Kidney epithelial cell (primary cell): ENCODE measurements at regions not wholly inside any gene's neighbourhood (a gene's known extent, or its start where the extent isn't known, plus 50 kb on each side); places are given as distances from the start of the nearest gene placed in this dataset.
"Not testable (repeated sequence)": the region's sequence is repeated elsewhere in the genome, so short reads cannot be mapped to it uniquely, and the experiment has no call there.

Source experiments
- DNase-seq: peaks from one replicate; pipeline ENCODE4 v3.0.0-alpha.2; 2010; ENCODE audit warnings: low read depth
- H3K27me3 ChIP-seq: 2 replicates; pipeline ENCODE4 v1.6.0; 2011; ENCODE audit warnings: low read length; ENCODE audit not compliant: control insufficient read depth, insufficient read depth
- H3K36me3 ChIP-seq: 2 replicates; pipeline ENCODE4 v1.5.1; 2011; ENCODE audit warnings: low read length; ENCODE audit not compliant: control insufficient read depth, insufficient read depth
- H3K4me3 ChIP-seq: 2 replicates; pipeline ENCODE4 v1.5.1; 2011; ENCODE audit warnings: low read depth, mild to moderate bottlenecking, control low read depth, low read length
- TF ChIP-seq, protein P1 (sequence below): IDR thresholded peaks from 2 replicates; pipeline ENCODE4 v1.5.1; 2011; ENCODE audit warnings: mild to moderate bottlenecking, moderate library complexity, low read length, control low read depth, inconsistent platforms; ENCODE audit not compliant: insufficient read depth, poor library complexity, severe bottlenecking

GRCh38 chr1:196060539-196060938, 547.7 kb downstream of the KCNT2 start:
- TF ChIP-seq, protein P1, sequence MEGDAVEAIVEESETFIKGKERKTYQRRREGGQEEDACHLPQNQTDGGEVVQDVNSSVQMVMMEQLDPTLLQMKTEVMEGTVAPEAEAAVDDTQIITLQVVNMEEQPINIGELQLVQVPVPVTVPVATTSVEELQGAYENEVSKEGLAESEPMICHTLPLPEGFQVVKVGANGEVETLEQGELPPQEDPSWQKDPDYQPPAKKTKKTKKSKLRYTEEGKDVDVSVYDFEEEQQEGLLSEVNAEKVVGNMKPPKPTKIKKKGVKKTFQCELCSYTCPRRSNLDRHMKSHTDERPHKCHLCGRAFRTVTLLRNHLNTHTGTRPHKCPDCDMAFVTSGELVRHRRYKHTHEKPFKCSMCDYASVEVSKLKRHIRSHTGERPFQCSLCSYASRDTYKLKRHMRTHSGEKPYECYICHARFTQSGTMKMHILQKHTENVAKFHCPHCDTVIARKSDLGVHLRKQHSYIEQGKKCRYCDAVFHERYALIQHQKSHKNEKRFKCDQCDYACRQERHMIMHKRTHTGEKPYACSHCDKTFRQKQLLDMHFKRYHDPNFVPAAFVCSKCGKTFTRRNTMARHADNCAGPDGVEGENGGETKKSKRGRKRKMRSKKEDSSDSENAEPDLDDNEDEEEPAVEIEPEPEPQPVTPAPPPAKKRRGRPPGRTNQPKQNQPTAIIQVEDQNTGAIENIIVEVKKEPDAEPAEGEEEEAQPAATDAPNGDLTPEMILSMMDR = no peak

DNA sequence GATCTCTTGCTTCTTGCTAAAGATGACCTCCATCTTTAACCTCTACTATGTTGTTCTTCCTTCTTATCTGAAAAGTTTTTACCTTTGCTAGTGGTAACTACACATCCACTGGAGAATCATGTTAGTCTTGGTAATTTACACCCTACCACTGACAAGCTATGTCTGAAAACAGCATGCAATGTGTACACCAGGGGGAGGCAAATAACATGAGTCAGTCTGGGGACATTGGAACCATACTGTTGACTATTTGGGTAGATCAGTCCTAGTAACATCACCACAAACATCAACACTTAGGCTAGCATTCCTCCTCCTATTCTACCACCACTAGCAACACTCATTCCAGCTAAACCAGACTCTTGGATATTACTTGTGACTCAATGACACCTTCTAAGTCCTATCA, 549.0 kb downstream of the KCNT2 start:
- Histone ChIP-seq H3K4me3 (no peak overlapping the region), H3K27me3 (no peaks in the 10 kb centered on the region), H3K36me3 (no peaks in the 10 kb centered on the region)
- TF ChIP-seq, protein P1 = no peak
- DNase-seq = no peak

More at GRCh38 chr1:196060539-196060938, 547.7 kb downstream of the KCNT2 start:
- no peaks in the 10 kb centered on the region for H3K36me3 ChIP-seq
- H3K27me3 ChIP-seq = no peaks in the 10 kb centered on the region
- DNase-seq = no peak
- H3K4me3 ChIP-seq = no peak overlapping the region

GRCh38 chr1:196056966-196057365, 551.3 kb downstream of the KCNT2 start:
- TF ChIP-seq, protein P1 = no peak
- DNase-seq = no peak

GRCh38 chr1:196049407-196049806, 558.8 kb downstream of the KCNT2 start:
- Histone ChIP-seq H3K27me3 (no peaks in the 10 kb centered on the region), H3K4me3 (no peak overlapping the region), H3K36me3 (no peaks in the 10 kb centered on the region)
- DNase-seq = no peak
- TF ChIP-seq, protein P1 = no peak

More at GRCh38 chr1:196056966-196057365, 551.3 kb downstream of the KCNT2 start:
- Histone ChIP-seq H3K4me3 (no peak overlapping the region), H3K36me3 (no peaks in the 10 kb centered on the region), H3K27me3 (no peaks in the 10 kb centered on the region)

- TF ChIP-seq, protein P1 = no peak
- no peak for DNase-seq
- H3K4me3 ChIP-seq = no peak overlapping the region
Measured at GRCh38 chr1:196043268-196043667, 565.0 kb downstream of the KCNT2 start.

GRCh38 chr1:196034080-196034706, 574.0 kb downstream of the KCNT2 start:
- no peaks in the 10 kb centered on the region for H3K27me3 ChIP-seq
- no peak overlapping the region for H3K4me3 ChIP-seq
- no peaks in the 10 kb centered on the region for H3K36me3 ChIP-seq
- DNase-seq = no peak
- TF ChIP-seq, protein P1 = no peak

More at GRCh38 chr1:196043268-196043667, 565.0 kb downstream of the KCNT2 start:
- no peaks in the 10 kb centered on the region for H3K36me3 ChIP-seq
- H3K27me3 ChIP-seq = no peaks in the 10 kb centered on the region

GRCh38 chr1:196031387-196031786, 576.9 kb downstream of the KCNT2 start:
- H3K27me3 ChIP-seq, H3K36me3 ChIP-seq, DNase-seq, H3K4me3 ChIP-seq: not testable (repeated sequence)
